Progenitor cell of endocrine pancreas (in vitro differentiated cells): ENCODE measurements at regions not wholly inside any gene's neighbourhood (a gene's known extent, or its start where the extent isn't known, plus 50 kb on each side); places are given as distances from the start of the nearest gene placed in this dataset.
"Not testable (repeated sequence)": the region's sequence is repeated elsewhere in the genome, so short reads cannot be mapped to it uniquely, and the experiment has no call there.

ENCODE experiments used
- DNase-seq: peaks from one replicate; pipeline ENCODE4 v3.0.0; 2021; ENCODE audit warnings: low spot score; ENCODE audit not compliant: unreplicated experiment
- H3K27ac Mint-ChIP-seq: 2 replicates; pipeline ENCODE4 v1.8.0; 2021; ENCODE audit warnings: mild to moderate bottlenecking, moderate library complexity, mixed read lengths
- H3K27me3 Mint-ChIP-seq: 2 replicates; pipeline ENCODE4 v1.8.0; 2021; ENCODE audit warnings: mixed read lengths
- H3K36me3 Mint-ChIP-seq: 2 replicates; pipeline ENCODE4 v1.8.0; 2022; ENCODE audit warnings: mixed read lengths; ENCODE audit not compliant: insufficient read depth
- H3K4me1 Mint-ChIP-seq: 2 replicates; pipeline ENCODE4 v1.8.0; 2021; ENCODE audit warnings: low read depth, mixed read lengths
- H3K4me3 Mint-ChIP-seq: 2 replicates; pipeline ENCODE4 v1.8.0; 2021; ENCODE audit warnings: low read depth, mild to moderate bottlenecking, moderate library complexity, mixed read lengths
- H3K9me3 Mint-ChIP-seq: 2 replicates; pipeline ENCODE4 v1.8.0; 2021; ENCODE audit warnings: low read depth, mixed read lengths
- CTCF ChIP-seq: fragments of 200-600 bp; sonication (generic); IDR thresholded peaks from one replicate; pipeline ENCODE4 v1.5.0; 2021; ENCODE audit warnings: antibody characterized with exemption, mild to moderate bottlenecking; ENCODE audit not compliant: unreplicated experiment

- H3K27ac Mint-ChIP-seq = no peak overlapping the region
- no peak overlapping the region for H3K4me3 Mint-ChIP-seq
- H3K36me3 Mint-ChIP-seq = peaks cover 4% of the 10 kb centered on the region
- DNase-seq = no peak
- no peak for TF ChIP-seq CTCF
- H3K27me3 Mint-ChIP-seq = peaks cover 2% of the 10 kb centered on the region
- H3K9me3 Mint-ChIP-seq = peaks cover 13% of the 10 kb centered on the region
- H3K4me1 Mint-ChIP-seq = peaks cover 66% of the 10 kb centered on the region
Measured at GRCh38 chr12:75648856-75649255, 137.4 kb upstream of the KRR1 start.

DNA sequence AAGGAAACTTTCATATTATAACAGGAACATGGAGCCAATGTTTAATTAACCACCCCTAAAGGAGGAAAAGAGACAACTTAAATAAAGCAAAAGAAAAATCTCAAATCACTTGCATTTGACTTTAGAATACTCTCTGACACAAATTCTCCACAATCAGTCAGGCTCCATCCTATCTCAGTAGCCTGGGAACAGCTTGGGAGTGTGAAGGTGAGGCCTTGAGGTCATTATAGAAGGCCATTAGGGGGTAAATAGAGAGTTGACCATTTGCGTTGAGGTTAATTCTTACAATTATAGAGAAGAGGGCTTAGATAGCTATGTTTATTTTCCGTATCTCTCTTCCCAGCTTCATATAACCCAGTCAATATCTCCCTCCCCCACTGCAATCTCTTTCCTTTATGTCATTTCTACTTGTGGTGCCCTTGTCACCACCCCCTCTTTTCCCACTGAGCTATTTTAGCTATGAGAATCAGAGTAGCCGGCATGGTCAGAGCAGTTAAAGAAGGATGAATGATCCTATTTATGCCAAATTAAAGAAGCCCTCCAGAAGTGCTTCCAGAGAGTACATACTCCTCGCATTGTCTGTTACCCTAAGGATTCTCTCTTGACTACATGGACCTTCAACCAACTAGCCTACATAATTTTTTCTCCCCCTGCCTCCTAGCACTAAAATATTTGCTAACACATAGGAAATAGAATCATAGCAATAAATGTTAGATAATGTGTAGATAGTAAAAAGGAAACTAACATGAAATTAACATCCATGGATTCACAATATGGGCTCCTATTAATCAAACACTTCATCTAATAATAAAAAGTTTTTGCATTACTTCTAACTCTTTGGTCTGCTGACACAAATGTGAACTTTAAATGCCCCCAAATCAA, 135.2 kb upstream of the KRR1 start:
- peaks cover 4% of the 10 kb centered on the region for H3K9me3 Mint-ChIP-seq
- no peak overlapping the region for H3K4me3 Mint-ChIP-seq
- peaks cover 61% of the 10 kb centered on the region for H3K4me1 Mint-ChIP-seq
- no peak for TF ChIP-seq CTCF
- H3K27ac Mint-ChIP-seq = peak overlapping the region; percentile 76
- peaks cover 1% of the 10 kb centered on the region for H3K36me3 Mint-ChIP-seq
- H3K27me3 Mint-ChIP-seq = no peaks in the 10 kb centered on the region
- DNase-seq = no peak

GRCh38 chr12:75644472-75645072, 133.2 kb upstream of the KRR1 start:
- DNase-seq = no peak
- Mint-ChIP-seq H3K36me3 (no peaks in the 10 kb centered on the region), H3K27ac (peak overlapping the region; percentile 64), H3K27me3 (no peaks in the 10 kb centered on the region), H3K4me3 (no peak overlapping the region), H3K9me3 (no peaks in the 10 kb centered on the region), H3K4me1 (peaks cover 59% of the 10 kb centered on the region)
- TF ChIP-seq CTCF = no peak

- DNase-seq, H3K27ac Mint-ChIP-seq, H3K4me3 Mint-ChIP-seq, H3K36me3 Mint-ChIP-seq, H3K27me3 Mint-ChIP-seq, H3K9me3 Mint-ChIP-seq: not testable (repeated sequence)
- peaks cover 51% of the 10 kb centered on the region for H3K4me1 Mint-ChIP-seq
Measured at GRCh38 chr12:75643119-75643518, 131.7 kb upstream of the KRR1 start.

DNA sequence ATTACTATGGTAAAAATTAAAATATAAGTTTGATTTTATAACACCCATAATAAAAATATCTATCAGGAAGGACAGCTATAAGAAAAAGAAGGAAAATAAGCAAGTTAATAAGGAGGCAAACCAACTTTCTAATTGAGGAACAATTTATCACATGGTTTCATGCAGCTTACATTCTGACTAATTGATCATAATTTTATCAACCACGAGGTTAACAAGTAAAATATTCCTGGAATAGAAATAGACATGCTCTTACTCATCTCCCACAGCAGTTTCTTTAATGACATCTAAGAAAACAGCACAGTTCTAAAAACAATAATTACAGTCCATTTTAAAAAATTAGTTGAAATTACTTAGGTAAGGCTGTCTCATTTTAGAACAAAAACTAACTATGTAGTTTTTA, 130.8 kb upstream of the KRR1 start:
- Mint-ChIP-seq H3K27me3 (no peaks in the 10 kb centered on the region), H3K36me3 (no peaks in the 10 kb centered on the region), H3K27ac (no peak overlapping the region), H3K9me3 (no peaks in the 10 kb centered on the region), H3K4me1 (peaks cover 48% of the 10 kb centered on the region), H3K4me3 (no peak overlapping the region)
- no peak for TF ChIP-seq CTCF
- DNase-seq = no peak
